ENCODE measurements at regions not wholly inside any gene's neighbourhood (a gene's known extent, or its start where the extent isn't known, plus 50 kb on each side); places are given as distances from the start of the nearest gene placed in this dataset.

DNA sequence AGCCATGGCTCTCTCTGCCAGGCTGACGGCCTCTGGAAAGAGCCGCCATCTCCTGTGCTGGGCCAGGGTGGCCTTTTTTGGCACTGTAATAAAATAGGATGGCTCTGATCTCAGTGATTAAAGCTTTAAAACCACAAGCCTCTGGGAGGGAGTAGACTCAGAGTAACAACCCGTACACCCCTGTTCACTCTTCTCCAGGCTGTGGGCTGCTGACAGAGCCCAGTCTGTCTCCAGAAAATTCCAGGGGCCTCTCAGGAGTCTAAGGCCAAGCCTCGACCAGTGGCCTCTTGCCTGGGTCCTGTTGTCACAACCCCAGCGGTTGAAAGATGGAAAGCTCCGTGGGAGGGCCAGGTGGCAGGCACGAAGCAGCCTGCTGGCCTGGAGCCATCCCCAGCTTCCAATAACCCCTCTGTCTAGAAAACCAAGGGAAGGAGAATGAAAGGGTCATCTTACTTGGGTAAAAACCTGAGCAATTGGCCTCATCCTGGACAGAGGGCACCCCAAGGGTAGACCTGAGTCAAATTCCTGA, 286.7 kb upstream of the ZNF462 start:
- WGBS, 2 donors = 56 to 65% methylated on average over 5 to 7 of the region's 7 CpGs
- peaks cover 0 to 5% (median 0%) of the 10 kb centered on the region in 3 donors for H3K9me3 ChIP-seq
- no peaks in the 10 kb centered on the region for H3K36me3 ChIP-seq (replicated peaks in 1 of 2; ENCODE audit: insufficient read depth in 1 of 2, low read depth in 2 of 2)
- no peak overlapping the region for H3K4me3 ChIP-seq
- TF ChIP-seq CTCF (IDR thresholded peaks at IDR 0.05) (no peak), POLR2A (IDR thresholded peaks at IDR 0.05) (no peak)
- DNase-seq (no peak), ATAC-seq (no peak)
- intact Hi-C loops (cut with DNase I) = no loop called here
- H3K27me3 ChIP-seq = no peaks in the 10 kb centered on the region
- no peaks in the 10 kb centered on the region for H3K4me1 ChIP-seq
- H3K27ac ChIP-seq = no peak overlapping the region

DNA sequence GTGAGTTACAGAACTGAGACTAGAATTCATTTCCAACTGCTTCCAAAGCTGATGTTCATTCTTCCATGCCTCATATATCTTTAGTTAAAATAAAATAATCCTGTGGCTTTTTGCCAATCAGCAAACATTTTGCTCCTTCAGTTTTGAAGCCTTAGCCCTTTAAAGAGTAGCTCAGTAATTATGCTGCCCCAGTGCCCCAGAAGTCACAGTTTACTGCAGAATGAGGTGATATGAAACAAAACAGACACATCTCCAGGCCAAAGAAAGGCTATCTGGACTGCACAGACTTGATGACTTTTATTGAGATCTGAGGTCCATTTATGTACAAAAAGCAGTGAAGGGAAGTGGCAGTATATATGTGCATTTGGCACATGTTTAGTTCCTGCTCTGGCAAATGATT, 285.8 kb upstream of the ZNF462 start:
- no peaks in the 10 kb centered on the region for H3K4me1 ChIP-seq
- H3K36me3 ChIP-seq (replicated peaks in 1 of 2; ENCODE audit: insufficient read depth in 1 of 2, low read depth in 2 of 2) = no peaks in the 10 kb centered on the region
- H3K4me3 ChIP-seq = no peak overlapping the region
- H3K9me3 ChIP-seq = peaks cover 0 to 5% (median 0%) of the 10 kb centered on the region in 3 donors
- H3K27me3 ChIP-seq = no peaks in the 10 kb centered on the region
- TF ChIP-seq POLR2A (IDR thresholded peaks at IDR 0.05) = no peak
- TF ChIP-seq CTCF (IDR thresholded peaks at IDR 0.05) = no peak
- ATAC-seq = no peak
- intact Hi-C loops (cut with DNase I) = no loop called here
- no peak overlapping the region for H3K27ac ChIP-seq
- DNase-seq = no peak

DNA sequence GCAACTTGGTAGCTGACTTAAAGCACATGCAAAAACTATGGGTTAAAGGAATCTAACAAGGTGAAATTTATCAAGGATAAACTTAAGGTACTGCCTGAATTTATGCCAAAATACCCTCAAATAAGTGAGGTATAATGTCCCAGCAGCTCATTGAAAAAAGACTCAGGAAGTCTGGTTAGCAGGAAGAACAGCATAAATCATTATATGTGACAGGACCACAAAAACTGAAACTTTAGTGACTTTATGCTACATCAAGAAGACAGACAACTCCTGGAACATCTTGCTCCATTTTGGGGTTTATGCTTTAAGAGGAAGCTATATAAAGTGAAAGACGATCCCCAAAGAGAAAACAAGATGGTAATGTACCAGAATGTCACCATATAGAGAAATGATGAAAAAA, 282.4 kb upstream of the ZNF462 start:
- Histone ChIP-seq H3K27me3 (no peaks in the 10 kb centered on the region), H3K4me3 (no peak overlapping the region), H3K4me1 (no peaks in the 10 kb centered on the region), H3K27ac (no peak overlapping the region), H3K9me3 (peaks cover 0 to 4% (median 0%) of the 10 kb centered on the region in 3 donors), H3K36me3 (replicated peaks in 1 of 2; ENCODE audit: insufficient read depth in 1 of 2, low read depth in 2 of 2) (no peaks in the 10 kb centered on the region)
- no peak for DNase-seq
- TF ChIP-seq POLR2A (IDR thresholded peaks at IDR 0.05) (no peak), CTCF (IDR thresholded peaks at IDR 0.05) (no peak)
- ATAC-seq = no peak
- WGBS, 2 donors = 33 to 54% methylated on average over 1 of the region's 1 CpG
- intact Hi-C loops (cut with DNase I) = no loop called here

GRCh38 chr9:106581973-106582372, 281.0 kb upstream of the ZNF462 start:
- ATAC-seq (no peak), DNase-seq (no peak)
- Histone ChIP-seq H3K4me1 (no peaks in the 10 kb centered on the region), H3K9me3 (no peaks in the 10 kb centered on the region), H3K4me3 (no peak overlapping the region), H3K27me3 (no peaks in the 10 kb centered on the region), H3K36me3 (replicated peaks in 1 of 2; ENCODE audit: insufficient read depth in 1 of 2, low read depth in 2 of 2) (no peaks in the 10 kb centered on the region), H3K27ac (no peak overlapping the region)
- intact Hi-C loops (cut with DNase I) = no loop called here
- TF ChIP-seq POLR2A (IDR thresholded peaks at IDR 0.05) = no peak
- WGBS, 2 donors = 65 to 75% methylated on average over 6 of the region's 6 CpGs

GRCh38 chr9:106583751-106584150, 279.2 kb upstream of the ZNF462 start:
- H3K27me3 ChIP-seq = no peaks in the 10 kb centered on the region
- ATAC-seq = no peak
- intact Hi-C loops (cut with DNase I) = no loop called here
- H3K4me3 ChIP-seq = no peak overlapping the region
- H3K9me3 ChIP-seq = no peaks in the 10 kb centered on the region
- no peak for TF ChIP-seq POLR2A (IDR thresholded peaks at IDR 0.05)
- DNase-seq = no peak
- no peaks in the 10 kb centered on the region for H3K4me1 ChIP-seq
- no peak overlapping the region for H3K27ac ChIP-seq
- no peaks in the 10 kb centered on the region for H3K36me3 ChIP-seq (replicated peaks in 1 of 2; ENCODE audit: insufficient read depth in 1 of 2, low read depth in 2 of 2)

DNA sequence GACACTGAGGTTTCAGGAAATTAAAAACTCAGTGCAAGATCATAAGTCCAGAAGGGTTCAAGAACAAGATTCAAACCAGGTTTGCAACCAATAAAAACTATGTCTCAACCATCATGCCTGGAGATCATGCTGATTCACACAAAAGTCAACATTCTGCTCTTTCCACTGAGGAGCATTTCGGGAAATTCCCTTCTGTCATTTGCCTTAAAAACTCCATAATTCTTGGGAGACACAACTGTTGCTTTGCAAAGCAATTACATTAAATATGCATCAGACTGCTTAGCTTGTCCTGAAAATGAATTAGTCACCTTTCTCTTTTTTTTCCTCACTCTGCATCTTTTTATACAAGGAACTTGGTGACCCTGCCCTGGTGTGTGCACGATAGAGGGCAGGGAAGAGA, 275.9 kb upstream of the ZNF462 start:
- Histone ChIP-seq H3K27me3 (no peaks in the 10 kb centered on the region), H3K4me3 (no peak overlapping the region), H3K4me1 (no peaks in the 10 kb centered on the region), H3K27ac (no peak overlapping the region), H3K9me3 (no peaks in the 10 kb centered on the region), H3K36me3 (replicated peaks in 1 of 2; ENCODE audit: insufficient read depth in 1 of 2, low read depth in 2 of 2) (no peaks in the 10 kb centered on the region)
- DNase-seq (no peak), ATAC-seq (no peak)
- TF ChIP-seq POLR2A (IDR thresholded peaks at IDR 0.05) (no peak), CTCF (IDR thresholded peaks at IDR 0.05) (no peak)
- 51 to 55% methylated on average over 2 of the region's 2 CpGs for WGBS, 2 donors
- intact Hi-C loops (cut with DNase I) = no loop called here
